HEK293 (cell line): ENCODE measurements at regions not wholly inside any gene's neighbourhood (a gene's known extent, or its start where the extent isn't known, plus 50 kb on each side); places are given as distances from the start of the nearest gene placed in this dataset.

ENCODE experiments used
- CTCF ChIP-seq: fragments of 450-650 bp; formaldehyde crosslinking; IDR thresholded peaks from 2 replicates; pipeline ENCODE4 v1.5.1; 2016; ENCODE audit warnings: missing biosample characterization, missing genetic modification characterization
- KLF10 ChIP-seq: fragments of 450-650 bp; IDR thresholded peaks from 2 replicates; pipeline ENCODE4 v1.5.1; 2018; ENCODE audit warnings: missing biosample characterization, mild to moderate bottlenecking, missing genetic modification characterization
- REST ChIP-seq: fragments of 450-650 bp; formaldehyde crosslinking; IDR thresholded peaks from 2 replicates; pipeline ENCODE4 v1.5.1; 2016; ENCODE audit warnings: missing biosample characterization, missing genetic modification characterization
- YY1 ChIP-seq: fragments of 450-650 bp; formaldehyde crosslinking; IDR thresholded peaks from 2 replicates; pipeline ENCODE4 v1.5.1; 2018; ENCODE audit warnings: missing biosample characterization, missing genetic modification characterization
- ZBTB48 ChIP-seq: fragments of 450-650 bp; formaldehyde crosslinking; IDR thresholded peaks from 2 replicates; pipeline ENCODE4 v1.5.1; 2016; ENCODE audit warnings: missing biosample characterization, missing genetic modification characterization
- ZNF138 ChIP-seq: fragments of 450-650 bp; formaldehyde crosslinking; IDR thresholded peaks from 2 replicates; pipeline ENCODE4 v1.5.1; 2016; ENCODE audit warnings: missing biosample characterization, missing genetic modification characterization, borderline replicate concordance
- ZNF24 ChIP-seq: fragments of 450-650 bp; formaldehyde crosslinking; IDR thresholded peaks from 2 replicates; pipeline ENCODE4 v1.5.1; 2016; ENCODE audit warnings: missing biosample characterization, missing genetic modification characterization
- ZNF354C ChIP-seq: fragments of 450-650 bp; formaldehyde crosslinking; IDR thresholded peaks from 2 replicates; pipeline ENCODE4 v1.5.1; 2016; ENCODE audit warnings: missing biosample characterization, missing genetic modification characterization, low read depth, borderline replicate concordance
- ZSCAN23 ChIP-seq: fragments of 450-650 bp; formaldehyde crosslinking; IDR thresholded peaks from 2 replicates; pipeline ENCODE4 v1.5.1; 2016; ENCODE audit warnings: missing biosample characterization, missing genetic modification characterization

- TF ChIP-seq ZBTB48 (no peak), YY1 (tag by site-specific recombination) (no peak), ZNF24 (tag by site-specific recombination) (no peak), CTCF (no peak), ZSCAN23 (tag by site-specific recombination) (no peak), REST (no peak), ZNF354C (tag by site-specific recombination) (no peak), ZNF138 (tag by site-specific recombination) (no peak), KLF10 (no peak)
Measured at GRCh38 chr5:172550996-172551395, 90.1 kb upstream of the NEURL1B start.
